ENCODE measurements at regions not wholly inside any gene's neighbourhood (a gene's known extent, or its start where the extent isn't known, plus 50 kb on each side); places are given as distances from the start of the nearest gene placed in this dataset. TPM values are rescaled to one million over a fixed set of nuclear protein-coding genes. Genes with fewer than 3 reads are reported as not detected.

DNA sequence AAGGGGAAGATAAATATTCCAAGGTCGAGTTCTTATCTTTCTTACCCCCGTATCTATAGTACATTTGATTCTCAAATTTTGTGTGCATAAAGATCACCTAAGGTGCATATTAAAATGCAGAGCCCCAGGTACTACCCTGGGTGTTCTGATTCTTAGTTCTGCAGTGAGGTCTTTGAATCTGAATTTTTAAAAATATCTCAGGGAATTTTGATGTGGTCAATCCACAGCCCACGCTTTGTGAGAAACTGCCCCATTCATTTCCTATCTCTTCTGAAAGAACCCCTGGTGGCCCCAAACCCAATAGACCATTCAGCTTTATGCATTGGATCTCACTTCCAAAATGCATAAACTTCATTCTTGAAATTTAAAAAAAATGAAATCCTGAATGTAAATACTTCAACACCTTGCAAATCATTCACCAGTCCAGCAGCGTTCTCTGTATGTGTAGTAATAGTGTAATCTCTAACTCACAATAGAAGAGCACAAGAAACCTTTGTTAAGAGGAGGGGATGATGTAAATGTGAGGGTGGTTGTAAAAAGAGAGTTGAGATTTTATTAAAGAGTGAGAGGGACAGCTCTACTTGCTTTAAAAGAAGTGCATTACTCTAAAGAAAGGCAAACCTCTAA is 108.8 kb upstream of the ZP4 start:
- DNase-seq (ENCODE audit: low spot score in 2 of 2) (no peak), FAIRE-seq (no peak)

GRCh38 chr1:237998581-237998980 is 107.9 kb upstream of the ZP4 start:
- no peak for FAIRE-seq
- no peak for DNase-seq (ENCODE audit: low spot score in 2 of 2)

DNA sequence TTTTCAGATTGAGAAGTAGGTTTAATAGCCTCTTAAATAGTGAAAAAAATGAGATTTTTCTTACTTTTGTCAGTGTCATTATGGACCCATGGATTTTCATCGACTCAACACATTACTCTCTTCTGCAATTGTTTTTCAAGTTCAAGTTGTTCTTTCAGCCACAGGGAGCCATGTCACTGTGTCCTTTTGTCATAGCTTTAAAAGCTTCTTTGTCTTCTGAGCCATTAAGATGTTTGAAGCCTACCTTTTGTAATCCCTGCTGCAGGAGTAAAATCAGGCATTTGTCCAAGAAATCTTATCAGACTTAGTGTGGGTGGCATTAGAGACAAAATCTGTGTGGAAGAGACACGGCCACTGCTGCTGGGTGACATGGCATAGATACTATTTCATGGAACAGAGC is 92.8 kb upstream of the ZP4 start:
- no peak for DNase-seq (ENCODE audit: low spot score in 2 of 2)
- no peak for FAIRE-seq

GRCh38 chr1:237981223-237981622 is 90.5 kb upstream of the ZP4 start:
- no peak for DNase-seq (ENCODE audit: low spot score in 2 of 2)
- FAIRE-seq: no peak

- no peak for FAIRE-seq
- DNase-seq (ENCODE audit: low spot score in 2 of 2): no peak
These were observed 85.6 kb upstream of the ZP4 start for GRCh38 chr1:237976331-237976730.

DNA sequence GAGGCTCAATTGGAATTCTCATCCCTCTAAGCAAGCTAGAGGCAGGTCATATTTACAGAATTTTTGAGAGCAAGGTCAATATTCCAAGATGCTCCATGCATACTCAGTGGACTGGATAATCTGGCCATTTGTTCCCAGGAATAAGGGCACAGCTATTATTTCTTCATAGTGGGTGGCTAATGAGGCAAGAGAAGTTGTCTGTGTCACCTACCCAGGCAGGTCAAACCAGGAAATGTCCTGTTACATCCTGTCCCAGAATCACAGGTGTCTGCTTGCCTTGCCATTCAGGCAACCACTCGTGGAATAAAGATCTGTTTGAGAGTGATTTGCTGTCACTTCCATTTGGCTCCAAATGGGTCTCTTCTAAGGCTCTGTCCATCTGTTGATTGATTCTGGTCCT is 85.2 kb upstream of the ZP4 start:
- no peak for FAIRE-seq
- DNase-seq (ENCODE audit: low spot score in 2 of 2): no peak

GRCh38 chr1:237975376-237975775 is 84.7 kb upstream of the ZP4 start:
- no peak for FAIRE-seq
- DNase-seq (ENCODE audit: low spot score in 2 of 2): no peak

DNA sequence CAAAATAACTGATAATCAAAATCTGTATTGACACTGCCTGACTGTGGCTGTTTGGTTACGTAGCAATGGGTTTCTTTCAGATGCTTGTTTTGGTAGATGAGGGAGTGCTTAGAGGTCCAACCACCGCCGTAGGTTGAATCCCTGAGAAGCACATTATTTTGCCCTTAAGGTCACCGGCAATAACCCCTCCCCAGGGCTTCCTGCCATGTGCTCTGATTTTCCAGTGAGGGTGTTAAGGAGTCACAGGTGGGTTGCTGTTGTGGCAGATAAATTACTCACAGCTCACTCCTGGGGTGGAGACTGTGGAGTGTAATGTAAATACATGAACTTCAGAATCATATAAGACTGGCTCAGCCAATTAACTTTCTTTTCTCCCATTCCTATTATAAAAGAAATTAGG is 81.5 kb upstream of the ZP4 start:
- DNase-seq (ENCODE audit: low spot score in 2 of 2) (no peak), FAIRE-seq (no peak)

- DNase-seq (ENCODE audit: low spot score in 2 of 2) (no peak), FAIRE-seq (no peak)
These were observed 72.3 kb upstream of the ZP4 start for GRCh38 chr1:237962985-237963384.

DNA sequence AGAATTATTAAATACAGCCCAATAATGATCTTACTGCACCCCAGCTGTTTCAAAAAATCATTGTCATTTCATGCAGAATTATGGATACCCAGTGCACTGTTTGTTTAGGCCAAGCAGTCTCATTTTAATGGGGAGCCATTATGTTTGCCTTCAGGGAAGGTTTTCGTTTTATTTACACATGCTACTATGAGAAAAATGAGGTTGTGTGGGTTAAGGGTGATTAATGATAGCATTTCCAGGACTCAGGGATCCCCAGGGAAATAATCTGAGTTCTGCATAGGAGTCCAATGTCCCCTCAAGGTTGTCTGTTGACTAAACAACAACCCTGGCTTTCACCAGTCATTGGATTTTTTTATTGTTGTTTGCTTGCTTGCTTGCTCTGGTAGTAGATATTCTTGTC is 71.0 kb upstream of the ZP4 start:
- DNase-seq (ENCODE audit: low spot score in 2 of 2) (no peak), FAIRE-seq (no peak)

DNA sequence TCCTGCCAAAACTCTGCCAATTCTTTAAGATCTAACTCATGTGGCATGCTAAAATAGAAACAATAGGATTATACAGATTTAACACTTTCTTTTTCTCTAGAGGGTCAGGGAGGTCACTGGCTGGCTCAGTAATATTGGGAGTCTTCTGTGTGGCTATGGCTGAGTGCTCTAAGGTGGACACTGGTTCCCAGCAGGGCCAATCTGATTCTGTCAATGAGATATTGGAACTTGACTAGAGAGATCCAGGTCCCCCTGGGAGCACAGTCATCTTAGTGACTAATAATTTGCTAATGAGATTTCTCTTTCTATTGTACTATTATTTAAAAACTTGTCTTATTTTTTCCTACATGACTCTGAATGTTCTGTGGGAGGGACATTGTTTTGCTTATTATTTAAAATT is 69.1 kb upstream of the ZP4 start:
- no peak for FAIRE-seq
- DNase-seq (ENCODE audit: low spot score in 2 of 2): no peak

- DNase-seq (ENCODE audit: low spot score in 2 of 2): no peak
- FAIRE-seq: no peak
These were observed 62.5 kb upstream of the ZP4 start for GRCh38 chr1:237953238-237953637.

Small RNA genes in the stretch of these regions (small RNA-seq; reads per million reads assigned to genes)
- not detected for gene AL356010.1
- gene AL590135.1: not detected
- gene RNU6-725P: not detected

Measured in frontal cortex (tissue), 4 donors.